Natural killer cell treated with Interleukin-12 subunit alpha and Interleukin-12 subunit beta and Interleukin-15 and Interleukin-18, amount 100 ng/mL, for 72 hours (primary cell): ENCODE measurements at regions not wholly inside any gene's neighbourhood (a gene's known extent, or its start where the extent isn't known, plus 50 kb on each side); places are given as distances from the start of the nearest gene placed in this dataset.

ENCODE experiments used
- ATAC-seq, 2 donors: fragments of 150-1000 bp; cut with Tn5 transposase in 1 of 2; sonication (Bioruptor Pico), chemical (Tn5 transposase) in 1 of 2; 2 replicates each; pipeline ENCODE4 v1.10.0; 2021
- DNase-seq: peaks from one replicate; pipeline ENCODE4 v3.0.0; 2022; ENCODE audit warnings: low spot score
- H3K27ac Mint-ChIP-seq, 2 donors: 1 replicate in 1 of 2; 2 replicates in 1 of 2; pipeline ENCODE4 v1.8.0; 2022; ENCODE audit warnings: mixed read lengths in 2 of 2, mild to moderate bottlenecking in 1 of 2, moderate library complexity in 1 of 2
- H3K27me3 Mint-ChIP-seq, 2 donors: 1 replicate in 1 of 2; 2 replicates in 1 of 2; pipeline ENCODE4 v1.8.0; 2022; ENCODE audit warnings: mixed read lengths in 2 of 2
- H3K36me3 Mint-ChIP-seq: one replicate; pipeline ENCODE4 v1.8.0; 2022; ENCODE audit warnings: mixed read lengths
- H3K4me1 Mint-ChIP-seq, 2 donors: 1 replicate in 1 of 2; 2 replicates in 1 of 2; pipeline ENCODE4 v1.8.0; 2022; ENCODE audit warnings: low read depth in 2 of 2, mixed read lengths in 2 of 2, mild to moderate bottlenecking in 1 of 2
- H3K4me3 Mint-ChIP-seq: one replicate; pipeline ENCODE4 v1.8.0; 2022; ENCODE audit warnings: mixed read lengths
- H3K9me3 Mint-ChIP-seq: 2 replicates; pipeline ENCODE4 v1.8.0; 2022; ENCODE audit warnings: mixed read lengths

- DNase-seq (no peak), ATAC-seq (peak; percentile 78 to 83)
- peaks cover 0 to 4% of the 10 kb centered on the region in 2 donors for H3K27me3 Mint-ChIP-seq
- H3K36me3 Mint-ChIP-seq = no peaks in the 10 kb centered on the region
- H3K4me3 Mint-ChIP-seq = no peak overlapping the region
- no peak overlapping the region for H3K27ac Mint-ChIP-seq
- H3K9me3 Mint-ChIP-seq = peaks cover 4% of the 10 kb centered on the region
- peaks cover 10 to 25% of the 10 kb centered on the region in 2 donors for H3K4me1 Mint-ChIP-seq
Measured at GRCh38 chr6:131519670-131520436, 53.2 kb upstream of the ARG1 start.
